ENCODE measurements at regions not wholly inside any gene's neighbourhood (a gene's known extent, or its start where the extent isn't known, plus 50 kb on each side); places are given as distances from the start of the nearest gene placed in this dataset.

DNA sequence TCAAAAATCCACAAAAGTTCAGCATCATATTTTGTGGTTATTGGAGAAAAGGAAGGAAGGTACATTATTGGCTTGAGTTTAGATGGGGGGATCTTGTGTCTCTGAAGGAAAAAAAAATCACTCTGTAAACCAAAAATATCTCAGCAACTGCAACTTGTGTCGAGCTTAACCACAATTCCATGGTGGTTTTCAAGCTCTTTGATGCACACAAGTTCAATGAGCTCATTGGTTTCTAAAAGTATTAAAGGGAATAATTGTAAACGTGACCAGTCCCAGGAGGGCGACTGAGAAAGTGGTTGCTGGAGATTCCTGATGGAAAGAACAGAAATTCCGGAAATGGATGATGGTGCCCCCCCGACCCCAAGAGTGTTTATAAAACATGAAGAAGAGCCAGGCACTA, 173.8 kb downstream of the PSAT1 start:
- TF ChIP-seq POLR2A (IDR thresholded peaks at IDR 0.05), result no peak
- TF ChIP-seq, protein P1, sequence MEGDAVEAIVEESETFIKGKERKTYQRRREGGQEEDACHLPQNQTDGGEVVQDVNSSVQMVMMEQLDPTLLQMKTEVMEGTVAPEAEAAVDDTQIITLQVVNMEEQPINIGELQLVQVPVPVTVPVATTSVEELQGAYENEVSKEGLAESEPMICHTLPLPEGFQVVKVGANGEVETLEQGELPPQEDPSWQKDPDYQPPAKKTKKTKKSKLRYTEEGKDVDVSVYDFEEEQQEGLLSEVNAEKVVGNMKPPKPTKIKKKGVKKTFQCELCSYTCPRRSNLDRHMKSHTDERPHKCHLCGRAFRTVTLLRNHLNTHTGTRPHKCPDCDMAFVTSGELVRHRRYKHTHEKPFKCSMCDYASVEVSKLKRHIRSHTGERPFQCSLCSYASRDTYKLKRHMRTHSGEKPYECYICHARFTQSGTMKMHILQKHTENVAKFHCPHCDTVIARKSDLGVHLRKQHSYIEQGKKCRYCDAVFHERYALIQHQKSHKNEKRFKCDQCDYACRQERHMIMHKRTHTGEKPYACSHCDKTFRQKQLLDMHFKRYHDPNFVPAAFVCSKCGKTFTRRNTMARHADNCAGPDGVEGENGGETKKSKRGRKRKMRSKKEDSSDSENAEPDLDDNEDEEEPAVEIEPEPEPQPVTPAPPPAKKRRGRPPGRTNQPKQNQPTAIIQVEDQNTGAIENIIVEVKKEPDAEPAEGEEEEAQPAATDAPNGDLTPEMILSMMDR (IDR thresholded peaks at IDR 0.05), result no peak

Measured in uterus (tissue), 2 donors.